Stimulated activated effector memory CD8-positive, alpha-beta T cell treated with anti-CD3 and anti-CD28 coated beads, Interleukin-12 subunit alpha, Interleukin-12 subunit beta, amount 100 ng/mL, for 72 hours (primary cell): ENCODE measurements at regions not wholly inside any gene's neighbourhood (a gene's known extent, or its start where the extent isn't known, plus 50 kb on each side); places are given as distances from the start of the nearest gene placed in this dataset.

Experiments
- ATAC-seq: fragments of 150-1000 bp; cut with Tn5 transposase; 2 replicates; pipeline ENCODE4 v1.10.0; 2021
- DNase-seq, 2 donors: peaks; one replicate each; pipeline ENCODE4 v3.0.0; 2021 to 2022; ENCODE audit warnings: low spot score in 2 of 2
- H3K27ac Mint-ChIP-seq: one replicate; pipeline ENCODE4 v1.8.0; 2022; ENCODE audit warnings: mild to moderate bottlenecking, mixed read lengths
- H3K36me3 Mint-ChIP-seq: one replicate; pipeline ENCODE4 v1.8.0; 2022; ENCODE audit warnings: mild to moderate bottlenecking, mixed read lengths
- H3K4me1 Mint-ChIP-seq: one replicate; pipeline ENCODE4 v1.8.0; 2022; ENCODE audit warnings: mixed read lengths
- H3K4me3 Mint-ChIP-seq: one replicate; pipeline ENCODE4 v1.8.0; 2022; ENCODE audit warnings: mild to moderate bottlenecking, mixed read lengths
- H3K9me3 Mint-ChIP-seq: one replicate; pipeline ENCODE4 v1.8.0; 2022; ENCODE audit warnings: mixed read lengths

- ATAC-seq (no peak), DNase-seq (no peak)
- no peaks in the 10 kb centered on the region for H3K36me3 Mint-ChIP-seq
- peaks cover 13% of the 10 kb centered on the region for H3K4me1 Mint-ChIP-seq
- H3K27ac Mint-ChIP-seq = no peak overlapping the region
- no peak overlapping the region for H3K4me3 Mint-ChIP-seq
- no peaks in the 10 kb centered on the region for H3K9me3 Mint-ChIP-seq
These were observed 108.5 kb downstream of the PTPRS start for GRCh38 chr19:5231857-5232678.

GRCh38 chr19:5230730-5231555 lies 109.7 kb downstream of the PTPRS start:
- Mint-ChIP-seq H3K27ac (no peak overlapping the region), H3K36me3 (no peaks in the 10 kb centered on the region), H3K4me3 (no peak overlapping the region), H3K9me3 (no peaks in the 10 kb centered on the region), H3K4me1 (peaks cover 13% of the 10 kb centered on the region)
- no peak for ATAC-seq
- DNase-seq = no peak

GRCh38 chr19:5229778-5230335 lies 110.8 kb downstream of the PTPRS start:
- Mint-ChIP-seq H3K4me1 (peaks cover 13% of the 10 kb centered on the region), H3K4me3 (no peak overlapping the region), H3K36me3 (no peaks in the 10 kb centered on the region), H3K27ac (no peak overlapping the region), H3K9me3 (no peaks in the 10 kb centered on the region)
- ATAC-seq (no peak), DNase-seq (no peak)

GRCh38 chr19:5228932-5229777 lies 111.5 kb downstream of the PTPRS start:
- DNase-seq = no peak
- Mint-ChIP-seq H3K9me3 (no peaks in the 10 kb centered on the region), H3K4me1 (peaks cover 13% of the 10 kb centered on the region), H3K36me3 (no peaks in the 10 kb centered on the region), H3K27ac (no peak overlapping the region), H3K4me3 (peak overlapping the region; percentile 34)
- ATAC-seq = no peak

GRCh38 chr19:5228490-5228889 lies 112.1 kb downstream of the PTPRS start:
- no peak for ATAC-seq
- no peaks in the 10 kb centered on the region for H3K36me3 Mint-ChIP-seq
- H3K9me3 Mint-ChIP-seq = no peaks in the 10 kb centered on the region
- H3K27ac Mint-ChIP-seq = no peak overlapping the region
- DNase-seq = no peak
- peak overlapping the region; percentile 34 for H3K4me3 Mint-ChIP-seq
- peaks cover 13% of the 10 kb centered on the region for H3K4me1 Mint-ChIP-seq

- no peak overlapping the region for H3K27ac Mint-ChIP-seq
- no peak overlapping the region for H3K4me3 Mint-ChIP-seq
- H3K9me3 Mint-ChIP-seq = no peaks in the 10 kb centered on the region
- peak; percentile 35 for ATAC-seq
- no peaks in the 10 kb centered on the region for H3K36me3 Mint-ChIP-seq
- no peak for DNase-seq
- peaks cover 13% of the 10 kb centered on the region for H3K4me1 Mint-ChIP-seq
These were observed 114.9 kb downstream of the PTPRS start for GRCh38 chr19:5225486-5226345.

GRCh38 chr19:5224480-5224879 lies 116.1 kb downstream of the PTPRS start:
- Mint-ChIP-seq H3K36me3 (no peaks in the 10 kb centered on the region), H3K27ac (peak overlapping the region; percentile 71), H3K4me3 (no peak overlapping the region), H3K9me3 (no peaks in the 10 kb centered on the region), H3K4me1 (peaks cover 9% of the 10 kb centered on the region)
- DNase-seq (no peak), ATAC-seq (no peak)

GRCh38 chr19:5222821-5223321 lies 117.7 kb downstream of the PTPRS start:
- no peaks in the 10 kb centered on the region for H3K4me1 Mint-ChIP-seq
- ATAC-seq = no peak
- H3K9me3 Mint-ChIP-seq = no peaks in the 10 kb centered on the region
- H3K4me3 Mint-ChIP-seq = no peak overlapping the region
- no peak for DNase-seq
- H3K27ac Mint-ChIP-seq = no peak overlapping the region
- no peaks in the 10 kb centered on the region for H3K36me3 Mint-ChIP-seq

- Mint-ChIP-seq H3K4me3 (no peak overlapping the region), H3K36me3 (no peaks in the 10 kb centered on the region), H3K4me1 (no peaks in the 10 kb centered on the region), H3K27ac (no peak overlapping the region), H3K9me3 (no peaks in the 10 kb centered on the region)
- ATAC-seq = no peak
- DNase-seq = no peak
These were observed 118.4 kb downstream of the PTPRS start for GRCh38 chr19:5222178-5222577.

GRCh38 chr19:5220866-5221265 lies 119.7 kb downstream of the PTPRS start:
- Mint-ChIP-seq H3K4me1 (no peaks in the 10 kb centered on the region), H3K4me3 (no peak overlapping the region)
- ATAC-seq = no peak

GRCh38 chr19:5220361-5220760 lies 120.3 kb downstream of the PTPRS start:
- no peak for ATAC-seq
- H3K4me1 Mint-ChIP-seq = no peaks in the 10 kb centered on the region
- H3K36me3 Mint-ChIP-seq = no peaks in the 10 kb centered on the region
- H3K9me3 Mint-ChIP-seq = no peaks in the 10 kb centered on the region
- no peak for DNase-seq
- H3K4me3 Mint-ChIP-seq = no peak overlapping the region
- no peak overlapping the region for H3K27ac Mint-ChIP-seq

More at GRCh38 chr19:5220866-5221265, 119.7 kb downstream of the PTPRS start:
- Mint-ChIP-seq H3K9me3 (no peaks in the 10 kb centered on the region), H3K27ac (no peak overlapping the region), H3K36me3 (no peaks in the 10 kb centered on the region)
- DNase-seq = no peak

GRCh38 chr19:5219551-5220304 lies 120.9 kb downstream of the PTPRS start:
- Mint-ChIP-seq H3K27ac (no peak overlapping the region), H3K36me3 (no peaks in the 10 kb centered on the region), H3K4me3 (no peak overlapping the region), H3K4me1 (no peaks in the 10 kb centered on the region), H3K9me3 (no peaks in the 10 kb centered on the region)
- no peak for ATAC-seq
- no peak for DNase-seq

- Mint-ChIP-seq H3K36me3 (no peaks in the 10 kb centered on the region), H3K9me3 (no peaks in the 10 kb centered on the region), H3K4me3 (no peak overlapping the region), H3K4me1 (no peaks in the 10 kb centered on the region), H3K27ac (no peak overlapping the region)
- no peak for ATAC-seq
- no peak for DNase-seq
These were observed 121.6 kb downstream of the PTPRS start for GRCh38 chr19:5218963-5219530.
